HG02610 (cell line): ENCODE measurements at regions not wholly inside any gene's neighbourhood (a gene's known extent, or its start where the extent isn't known, plus 50 kb on each side); places are given as distances from the start of the nearest gene placed in this dataset.
A peak's percentile ranks its signal among the peaks of the same experiment; 100 is the strongest.
"Not testable (repeated sequence)": the region's sequence is repeated elsewhere in the genome, so short reads cannot be mapped to it uniquely, and the experiment has no call there.

Experiments
- ATAC-seq: cut with Tn5 transposase; IDR thresholded peaks from one replicate; pipeline ENCODE4 v1.9.1; 2021; ENCODE audit warnings: mild to moderate bottlenecking, moderate library complexity; ENCODE audit not compliant: unreplicated experiment

DNA sequence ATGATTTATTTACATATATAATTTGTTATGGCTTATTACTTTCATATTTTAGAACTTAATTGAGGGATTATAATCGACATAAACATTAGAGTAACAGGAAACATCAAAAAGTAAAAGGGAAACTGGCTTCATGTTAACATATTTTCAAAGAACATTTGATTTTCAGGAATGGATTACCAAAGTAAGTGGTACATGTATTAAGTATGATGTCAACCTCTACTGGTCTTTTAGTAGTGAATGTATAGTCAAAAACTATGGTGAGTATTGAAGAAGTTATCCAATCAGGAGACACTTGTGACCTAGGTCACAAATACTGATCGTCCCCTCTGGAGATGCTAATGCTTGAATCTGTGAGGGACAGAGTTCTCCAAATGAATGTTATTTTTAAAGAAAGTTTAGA, 768.9 kb upstream of the ADGRL4 start:
- no peak for ATAC-seq

DNA sequence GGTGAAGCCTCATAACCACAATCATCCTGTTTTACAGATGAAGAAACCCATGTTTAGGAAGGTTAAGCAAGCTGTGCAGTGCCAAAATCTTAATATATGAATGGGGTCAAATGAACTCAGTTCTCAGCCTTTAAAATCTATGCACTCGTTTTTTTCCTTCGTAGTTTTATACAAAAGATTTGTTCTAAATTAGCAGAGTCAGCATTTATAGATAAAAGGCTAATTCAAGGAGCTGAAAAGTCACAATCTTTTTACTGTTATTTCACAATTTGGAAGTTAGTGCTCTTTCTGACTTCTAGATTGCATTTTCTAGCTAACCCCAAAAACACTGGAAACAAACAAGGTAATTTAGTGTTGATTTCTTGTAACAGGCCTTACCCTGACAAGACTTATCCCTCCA, 766.9 kb upstream of the ADGRL4 start:
- ATAC-seq: no peak

GRCh38 chr1:79762461-79762860, 755.9 kb upstream of the ADGRL4 start:
- ATAC-seq: no peak

GRCh38 chr1:79760531-79760930, 754.0 kb upstream of the ADGRL4 start:
- ATAC-seq: no peak

- ATAC-seq: no peak
Observed at GRCh38 chr1:79749607-79750006, 743.1 kb upstream of the ADGRL4 start.

- no peak for ATAC-seq
Observed at GRCh38 chr1:79745929-79746328, 739.4 kb upstream of the ADGRL4 start.

DNA sequence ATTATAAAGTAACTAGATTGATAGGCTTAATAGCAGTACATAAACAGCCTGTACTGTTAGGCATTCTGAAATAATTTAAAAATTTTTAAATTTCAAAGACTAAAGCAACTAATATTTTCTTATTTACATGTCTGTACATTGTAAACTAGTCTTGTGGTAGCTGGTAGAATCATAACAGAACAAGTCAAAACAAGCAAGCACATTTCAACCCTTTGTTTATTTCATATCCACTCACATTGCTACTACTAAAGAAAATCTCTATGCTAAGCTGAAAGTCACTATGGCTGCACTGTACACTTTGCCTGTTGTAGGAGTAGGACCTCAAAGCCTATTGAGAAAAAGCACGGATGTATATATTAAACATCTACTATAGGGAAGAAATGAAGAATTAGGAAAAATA, 738.2 kb upstream of the ADGRL4 start:
- no peak for ATAC-seq

DNA sequence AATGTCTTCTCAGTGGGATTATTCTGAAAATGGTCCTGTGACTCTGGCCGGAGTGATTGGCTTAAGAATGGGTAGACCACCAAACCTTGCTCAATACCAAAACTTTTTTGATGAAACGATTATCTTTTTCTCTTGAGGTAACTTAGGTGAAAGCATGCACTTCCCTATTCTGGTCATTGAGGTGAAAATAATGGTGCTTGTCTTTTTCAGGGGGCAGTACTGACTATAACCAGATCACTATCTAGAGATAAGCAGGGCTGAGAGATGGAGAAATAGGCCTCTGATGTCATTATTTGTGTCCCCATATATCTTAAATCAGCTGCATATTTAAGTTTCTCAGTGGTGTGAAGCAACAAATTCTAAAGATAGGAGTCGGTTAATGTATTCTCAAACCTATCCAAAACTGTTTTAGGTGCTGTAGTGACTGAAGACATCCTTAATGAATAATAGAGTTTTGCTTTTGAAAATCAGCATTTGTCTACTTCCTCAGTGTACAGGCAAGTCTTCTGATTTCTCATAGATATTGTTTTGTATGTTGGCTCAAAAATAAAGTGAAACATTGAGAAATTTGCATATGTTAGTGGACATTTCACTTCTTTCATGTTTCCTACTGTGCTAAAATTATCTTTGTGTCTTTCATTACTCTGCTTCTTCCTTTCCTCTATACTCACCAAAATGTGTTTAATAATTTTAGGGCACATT, 735.3 kb upstream of the ADGRL4 start:
- peak; percentile 75 for ATAC-seq

- ATAC-seq: no peak
Observed at GRCh38 chr1:79738101-79738500, 731.6 kb upstream of the ADGRL4 start.

GRCh38 chr1:79737193-79737592, 730.7 kb upstream of the ADGRL4 start:
- ATAC-seq: no peak

- ATAC-seq: no peak
Observed at GRCh38 chr1:79732950-79733349, 726.4 kb upstream of the ADGRL4 start.

DNA sequence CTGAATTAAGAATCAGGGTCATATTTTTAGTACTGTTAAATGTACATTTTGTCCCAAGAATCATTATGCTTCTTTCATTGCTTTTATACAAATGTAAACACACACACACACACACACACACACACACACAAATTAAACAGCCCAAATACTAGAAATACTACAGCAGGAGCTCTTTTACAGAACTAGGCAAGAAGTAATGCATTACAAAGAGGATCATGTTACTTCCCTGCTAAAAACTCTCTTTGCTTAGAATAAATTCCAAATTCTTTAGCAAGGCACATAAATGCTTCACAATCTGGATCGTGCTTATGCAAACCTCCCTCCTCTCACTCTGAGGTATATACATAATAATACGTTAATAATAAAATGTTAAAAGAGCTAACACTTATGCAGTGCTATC, 720.4 kb upstream of the ADGRL4 start:
- ATAC-seq: no peak

- no peak for ATAC-seq
Observed at GRCh38 chr1:79726321-79726720, 719.8 kb upstream of the ADGRL4 start.

- ATAC-seq: no peak
Observed at GRCh38 chr1:79716447-79716846, 709.9 kb upstream of the ADGRL4 start.

DNA sequence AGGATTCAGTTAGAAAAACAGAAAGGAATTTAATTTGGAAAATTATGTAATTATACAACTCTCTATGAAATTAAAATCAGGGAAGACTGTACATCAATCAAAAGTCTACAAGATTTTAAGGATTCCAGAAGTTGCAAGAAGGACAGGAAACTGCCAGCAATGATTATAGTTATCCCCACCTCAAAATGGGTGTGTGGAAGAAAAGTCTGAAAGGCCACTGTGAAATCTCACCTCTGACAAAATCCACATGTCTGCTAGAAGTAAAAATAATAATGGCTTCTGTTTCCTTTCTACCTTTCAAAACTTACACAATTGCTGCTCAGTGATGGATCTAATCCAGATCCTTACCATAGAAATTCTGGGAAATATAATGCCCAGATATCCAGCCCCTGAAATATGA, 708.1 kb upstream of the ADGRL4 start:
- ATAC-seq: no peak

DNA sequence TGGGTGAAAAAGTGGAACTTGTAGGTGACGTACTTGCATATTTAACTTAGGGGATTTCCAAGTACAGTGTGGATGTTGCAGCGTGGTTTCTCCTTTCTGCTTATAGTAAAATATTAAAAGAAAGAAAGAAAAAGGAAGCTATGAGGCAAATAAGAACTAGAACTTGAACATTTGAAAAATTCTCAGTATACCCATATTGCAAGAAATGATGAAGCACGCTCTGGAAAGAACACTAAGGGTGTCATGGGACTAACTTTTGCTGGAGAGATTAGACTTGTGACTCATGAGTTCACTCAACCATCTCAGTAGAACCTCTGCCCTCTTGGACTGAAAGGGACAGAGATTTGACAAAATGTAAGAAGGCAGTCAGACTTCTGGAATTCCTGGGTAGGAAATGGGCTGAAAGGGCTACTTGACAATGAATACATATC, 704.5 kb upstream of the ADGRL4 start:
- ATAC-seq: peak; percentile 88

DNA sequence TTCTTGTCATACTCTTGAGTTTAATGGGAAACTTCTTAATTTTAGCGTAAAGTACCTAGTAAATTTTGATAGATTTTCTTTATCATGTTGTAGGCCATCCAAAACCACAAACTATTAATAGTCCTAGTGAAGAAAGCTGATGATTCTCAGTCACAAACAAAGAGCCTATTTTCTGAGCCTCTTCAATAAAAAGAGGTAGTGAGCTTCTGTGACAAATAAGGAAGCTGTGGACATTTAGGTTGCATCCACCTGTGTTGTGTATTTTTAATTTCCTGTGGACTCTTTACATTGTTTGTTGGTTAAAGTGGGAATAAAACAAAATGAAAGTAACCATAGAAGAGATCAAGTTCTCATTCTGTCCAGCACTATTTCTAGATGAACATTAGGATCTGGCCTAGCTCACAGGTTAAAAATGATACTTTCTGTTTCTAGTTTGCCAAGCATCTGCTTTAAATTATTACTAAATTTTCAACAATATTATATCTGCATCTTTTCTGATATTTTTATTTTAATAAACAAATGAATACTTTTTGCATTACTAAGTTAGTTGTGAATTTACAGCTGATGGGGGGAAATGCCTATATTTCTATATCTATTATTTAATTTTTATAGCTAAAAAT, 702.2 kb upstream of the ADGRL4 start:
- no peak for ATAC-seq

- ATAC-seq: no peak
Observed at GRCh38 chr1:79705218-79705617, 698.7 kb upstream of the ADGRL4 start.

DNA sequence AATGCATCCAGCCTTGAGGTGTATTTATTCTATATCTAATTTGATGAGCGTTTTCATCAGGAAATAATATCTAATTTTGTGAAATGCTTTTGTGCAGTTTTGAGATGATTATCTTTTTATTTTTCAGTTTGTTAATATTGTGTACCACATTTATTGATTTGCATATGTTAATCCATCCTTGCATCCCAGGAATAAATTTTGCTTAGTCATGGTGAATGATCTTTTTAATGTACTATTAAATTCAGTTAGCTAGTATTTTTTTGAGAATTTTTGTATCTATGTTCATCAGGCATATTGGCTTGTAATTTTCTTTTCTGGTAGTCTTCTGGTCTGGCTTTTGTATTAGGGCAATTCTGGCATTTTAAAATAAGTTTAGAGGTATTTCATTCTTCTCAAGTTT, 697.5 kb upstream of the ADGRL4 start:
- no peak for ATAC-seq

DNA sequence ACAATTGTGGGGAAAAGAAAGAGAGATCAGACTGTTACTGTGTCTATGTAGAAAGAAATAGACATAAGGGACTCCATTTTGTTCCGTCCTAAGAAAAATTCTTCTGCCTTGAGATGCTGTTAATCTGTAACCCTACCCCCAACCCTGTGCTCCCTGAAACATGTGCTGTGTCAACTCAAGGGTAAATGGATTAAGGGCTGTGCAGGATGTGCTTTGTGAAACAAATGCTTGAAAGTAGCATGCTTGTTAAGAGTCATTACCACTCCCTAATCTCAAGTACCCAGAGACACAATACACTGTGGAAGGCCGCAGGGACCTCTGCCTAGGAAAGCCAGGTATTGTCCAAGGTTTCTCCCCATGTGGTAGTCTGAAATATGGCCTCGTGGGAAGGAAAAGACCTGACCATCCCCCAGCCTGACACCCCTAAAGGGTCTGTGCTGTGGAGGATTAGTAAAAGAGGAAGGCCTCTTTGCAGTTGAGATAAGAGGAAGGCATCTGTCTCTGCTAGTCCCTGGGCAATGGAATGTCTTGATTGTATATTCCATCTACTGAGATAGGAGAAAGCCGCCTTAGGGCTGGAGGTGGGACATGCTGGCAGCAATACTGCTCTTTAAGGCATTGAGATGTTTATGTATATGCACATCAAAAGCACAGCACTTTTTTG, 695.9 kb upstream of the ADGRL4 start:
- not testable (repeated sequence) for ATAC-seq

- peak; percentile 81 for ATAC-seq
Observed at GRCh38 chr1:79695138-79695537, 688.6 kb upstream of the ADGRL4 start.

DNA sequence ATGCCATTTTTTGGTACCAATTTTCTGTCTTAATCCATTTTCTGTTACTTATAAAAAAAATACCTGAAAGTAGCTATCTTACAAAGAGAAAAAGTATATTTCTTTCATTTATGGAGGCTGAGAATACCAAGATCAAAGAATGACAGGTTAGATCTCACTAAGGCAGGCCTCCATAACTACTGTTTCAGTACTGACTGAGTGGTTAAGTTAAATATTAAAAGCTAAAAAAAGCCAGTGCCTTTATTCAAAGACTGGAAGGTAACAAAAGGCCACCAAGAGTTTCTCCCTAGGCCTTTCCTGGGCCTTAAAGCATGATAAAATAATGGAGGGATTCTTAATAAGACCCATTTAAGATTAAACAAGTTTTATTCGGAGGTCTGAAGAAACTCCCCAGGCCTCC, 687.7 kb upstream of the ADGRL4 start:
- no peak for ATAC-seq
